ENCODE measurements at regions not wholly inside any gene's neighbourhood (a gene's known extent, or its start where the extent isn't known, plus 50 kb on each side); places are given as distances from the start of the nearest gene placed in this dataset.
A peak's percentile ranks its signal among the peaks of the same experiment; 100 is the strongest.
"Not testable (repeated sequence)": the region's sequence is repeated elsewhere in the genome, so short reads cannot be mapped to it uniquely, and the experiment has no call there.

DNA sequence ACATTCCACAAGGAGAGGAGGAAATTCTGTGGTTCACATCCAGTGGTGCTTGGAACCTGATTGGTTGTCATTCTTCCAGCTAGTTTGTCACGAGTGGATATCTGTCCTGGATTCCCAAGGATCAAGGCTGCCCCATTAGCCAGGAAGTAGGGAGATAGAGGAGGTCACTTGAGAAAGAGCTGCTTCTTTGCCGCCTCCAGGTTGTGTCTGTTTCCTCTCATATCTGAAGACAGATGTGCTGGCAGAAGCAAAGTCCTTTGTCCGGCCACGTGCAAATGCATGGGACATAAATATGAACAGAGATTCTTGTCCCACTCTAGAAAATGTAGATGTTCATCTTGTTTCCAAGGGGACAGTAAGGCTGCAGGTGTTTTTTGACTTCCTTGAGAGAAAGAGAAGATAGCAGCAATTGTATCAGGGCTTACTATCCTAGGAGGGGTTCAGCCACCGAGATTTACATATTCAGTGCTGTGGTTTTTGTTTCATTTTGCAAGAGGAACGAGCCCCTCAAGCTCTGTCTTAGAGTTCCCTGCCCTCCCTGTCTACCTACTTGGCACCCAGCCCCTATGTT, 174.4 kb downstream of the RPIA start:
- DNase-seq: no peak

DNA sequence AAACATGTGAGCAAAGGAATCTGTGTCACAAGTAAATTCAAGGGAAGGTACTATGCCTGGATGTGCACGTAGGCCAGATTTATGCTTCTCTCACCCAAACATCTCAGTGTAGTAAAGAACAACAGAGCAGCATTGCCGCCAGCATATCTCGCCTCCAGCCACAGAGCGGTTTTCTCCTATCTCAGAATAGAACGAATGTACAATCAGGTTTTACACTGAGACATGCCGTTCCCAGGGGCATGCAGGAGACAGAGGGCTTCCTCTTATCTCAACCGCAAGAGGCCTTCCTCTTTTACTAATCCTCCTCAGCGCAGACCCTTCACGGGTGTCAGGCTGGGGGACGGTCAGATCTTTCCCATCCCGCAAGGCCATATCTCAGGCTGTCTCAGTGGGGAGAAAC, 175.3 kb downstream of the RPIA start:
- no peak for DNase-seq

DNA sequence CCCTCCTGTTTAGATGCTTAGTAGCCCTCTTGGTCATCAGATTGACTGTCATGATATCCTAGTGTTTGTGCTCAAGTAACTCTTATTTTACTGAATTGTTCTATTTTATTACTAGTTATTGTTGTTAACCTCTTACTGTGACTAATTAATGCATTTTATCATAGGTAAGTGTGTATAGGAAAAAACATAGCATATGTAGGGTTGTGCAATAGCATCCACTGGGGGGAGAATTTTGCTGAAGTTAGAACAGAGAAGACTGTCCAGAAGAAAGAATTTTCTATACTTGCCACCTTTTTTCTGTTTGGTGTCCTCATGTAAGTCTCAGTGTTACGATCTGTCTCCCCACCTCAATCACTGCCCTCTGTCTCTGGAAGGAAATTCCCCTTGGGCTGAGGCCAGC, 177.4 kb downstream of the RPIA start:
- no peak for DNase-seq

DNA sequence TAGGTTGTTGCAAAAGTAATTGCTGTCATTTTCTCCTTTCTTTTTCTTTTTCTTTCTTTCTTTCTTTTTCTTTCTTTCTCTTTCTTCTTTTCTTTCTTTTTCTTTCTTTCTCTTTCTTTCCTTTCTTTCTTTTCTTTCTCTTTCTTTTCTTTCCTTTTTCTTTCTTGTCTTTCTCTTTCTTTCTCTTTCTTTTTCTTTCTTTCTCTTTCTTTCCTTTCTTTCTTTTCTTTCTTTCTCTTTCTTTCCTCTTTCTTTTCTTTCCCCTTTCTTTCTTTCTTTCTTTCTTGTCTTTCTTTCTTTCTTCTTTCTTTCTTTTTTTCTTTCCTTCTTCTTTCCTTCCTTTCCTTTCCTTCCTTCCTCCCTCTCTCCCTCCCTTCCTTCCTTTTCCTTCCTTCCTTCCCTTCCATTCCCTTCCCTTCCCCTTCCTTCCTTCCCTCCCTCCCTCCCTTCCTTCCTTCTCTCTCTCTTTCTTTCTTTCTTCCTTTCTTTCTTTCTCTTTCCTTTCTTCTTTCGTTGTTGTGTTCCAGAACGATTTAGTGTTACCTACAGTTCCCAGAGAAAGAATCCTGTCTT, 178.9 kb downstream of the RPIA start:
- no peak for DNase-seq

DNA sequence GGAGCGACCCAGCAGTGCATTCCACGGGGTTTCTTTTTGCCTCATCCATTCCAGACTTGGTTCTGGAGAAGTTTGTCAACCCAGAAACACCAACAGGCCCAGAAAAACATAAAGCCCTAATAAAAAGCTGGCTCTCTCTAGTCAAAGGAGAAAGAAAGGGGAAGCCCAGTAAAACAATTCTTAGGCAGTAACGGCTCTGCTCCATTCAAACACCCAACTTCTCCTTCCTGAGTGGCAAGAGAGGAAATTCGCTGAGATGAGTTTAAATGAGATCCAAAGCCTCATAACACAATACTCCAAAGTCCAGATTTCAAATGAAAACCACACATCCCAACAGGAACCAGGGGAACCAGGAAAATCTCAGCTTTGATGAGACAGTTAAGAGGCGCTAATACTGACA, 179.9 kb downstream of the RPIA start:
- no peak for DNase-seq

DNA sequence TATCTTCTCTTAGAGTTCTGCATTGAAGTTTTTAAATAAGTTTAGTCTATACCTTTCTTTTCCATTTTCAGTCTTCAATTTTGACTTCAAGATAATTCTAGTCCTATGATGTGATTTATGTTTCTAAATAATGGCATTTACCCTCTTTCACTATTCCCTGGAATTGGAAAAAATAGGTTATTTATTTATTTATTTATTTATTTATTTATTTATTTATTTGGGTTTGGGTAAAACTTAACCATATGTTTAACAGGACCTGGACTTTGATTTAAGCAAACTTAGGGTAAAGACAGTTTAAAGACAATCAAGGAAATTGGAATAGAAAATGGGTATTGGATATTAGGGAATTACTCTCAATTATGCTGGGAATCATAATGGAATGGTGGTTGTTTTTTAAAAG, 182.1 kb downstream of the RPIA start:
- no peak for DNase-seq

DNA sequence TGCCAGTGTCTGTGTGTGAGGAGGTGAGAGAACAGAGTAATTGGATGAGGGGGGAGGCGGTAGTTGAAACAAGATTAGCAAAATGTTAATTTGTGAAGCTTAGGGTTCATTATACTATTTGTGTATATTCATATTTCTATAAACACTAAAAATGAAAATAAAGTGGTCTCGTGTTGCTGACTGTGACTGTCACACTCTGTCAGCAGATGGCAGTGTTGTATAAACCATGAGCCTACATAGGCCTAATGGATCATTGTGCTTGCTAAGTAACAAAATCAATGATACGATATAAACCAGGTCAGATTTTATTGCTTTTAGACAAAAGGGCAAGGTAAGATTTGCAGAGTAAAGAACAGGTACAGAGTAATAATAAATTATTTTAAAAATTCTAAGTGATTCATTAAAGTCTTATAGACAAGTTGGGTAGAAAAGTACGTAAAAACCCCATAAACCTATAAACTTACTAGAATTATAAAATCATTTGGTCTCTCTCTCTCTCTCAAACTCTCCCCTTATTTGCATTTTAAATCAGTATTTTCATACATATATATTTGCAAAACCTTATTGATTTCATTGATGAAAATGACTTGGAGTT, 182.7 kb downstream of the RPIA start:
- peak in 1 of 2 experiments; percentile 64 for DNase-seq

DNA sequence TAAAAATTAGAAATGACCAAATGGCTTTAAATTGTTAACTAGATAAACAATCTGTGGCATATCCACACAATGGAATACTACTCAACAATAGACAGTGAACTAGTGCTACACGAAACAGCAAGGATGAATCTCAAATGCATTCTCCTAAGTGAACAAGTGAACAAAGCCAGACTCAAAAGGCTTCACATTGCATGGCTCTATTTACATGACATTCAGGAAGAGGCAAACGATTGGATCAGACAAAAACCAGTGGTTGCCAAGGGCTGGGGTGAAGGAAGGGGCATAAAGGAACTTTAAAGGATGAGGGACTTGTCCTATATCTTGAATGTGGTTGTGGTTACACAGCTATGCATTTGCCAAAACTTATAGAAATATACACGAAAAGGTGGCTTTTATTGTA, 184.3 kb downstream of the RPIA start:
- no peak for DNase-seq

DNA sequence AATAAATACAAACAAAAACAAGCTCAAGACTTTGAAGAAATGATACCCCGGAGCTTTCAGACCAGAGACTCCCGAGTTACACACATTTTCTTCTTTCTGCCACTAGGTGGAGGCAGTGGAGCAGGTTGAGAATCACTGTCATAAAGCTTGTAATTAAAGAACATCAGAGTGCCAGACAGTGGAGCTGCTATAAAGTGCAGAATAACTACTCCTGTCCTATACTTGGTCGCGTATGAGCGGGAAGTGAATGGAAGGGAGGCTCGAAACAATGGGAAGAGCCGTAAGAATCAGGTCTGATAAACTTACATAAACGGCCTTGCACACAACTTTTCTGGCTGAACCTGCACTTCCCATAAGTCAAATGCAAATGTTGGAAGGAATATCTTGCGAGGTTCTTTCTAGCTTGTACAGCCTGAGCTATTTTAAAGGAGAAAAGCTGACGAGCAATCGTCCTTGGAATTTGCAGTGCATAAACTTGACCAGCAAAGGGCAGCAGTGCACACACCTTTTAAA, 189.0 kb downstream of the RPIA start:
- peak; percentile 37 to 58 for DNase-seq

DNA sequence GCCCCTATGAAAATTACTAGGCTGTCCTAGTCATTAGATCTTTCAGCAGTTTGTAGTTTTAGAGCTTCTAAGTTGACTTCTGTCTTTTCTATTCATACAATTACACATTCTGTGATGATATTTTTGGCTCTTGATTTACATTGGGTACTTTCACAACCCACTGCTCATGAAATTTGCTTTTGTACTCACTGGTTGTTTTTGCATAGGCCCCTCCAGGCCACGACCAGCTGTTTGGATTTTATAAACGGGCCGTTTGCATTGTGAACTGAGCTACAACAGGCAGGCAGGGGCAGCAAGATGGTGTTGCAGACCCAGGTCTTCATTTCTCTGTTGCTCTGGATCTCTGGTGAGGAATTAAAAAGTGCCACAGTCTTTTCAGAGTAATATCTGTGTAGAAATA, 193.8 kb downstream of the RPIA start:
- DNase-seq: no peak

DNA sequence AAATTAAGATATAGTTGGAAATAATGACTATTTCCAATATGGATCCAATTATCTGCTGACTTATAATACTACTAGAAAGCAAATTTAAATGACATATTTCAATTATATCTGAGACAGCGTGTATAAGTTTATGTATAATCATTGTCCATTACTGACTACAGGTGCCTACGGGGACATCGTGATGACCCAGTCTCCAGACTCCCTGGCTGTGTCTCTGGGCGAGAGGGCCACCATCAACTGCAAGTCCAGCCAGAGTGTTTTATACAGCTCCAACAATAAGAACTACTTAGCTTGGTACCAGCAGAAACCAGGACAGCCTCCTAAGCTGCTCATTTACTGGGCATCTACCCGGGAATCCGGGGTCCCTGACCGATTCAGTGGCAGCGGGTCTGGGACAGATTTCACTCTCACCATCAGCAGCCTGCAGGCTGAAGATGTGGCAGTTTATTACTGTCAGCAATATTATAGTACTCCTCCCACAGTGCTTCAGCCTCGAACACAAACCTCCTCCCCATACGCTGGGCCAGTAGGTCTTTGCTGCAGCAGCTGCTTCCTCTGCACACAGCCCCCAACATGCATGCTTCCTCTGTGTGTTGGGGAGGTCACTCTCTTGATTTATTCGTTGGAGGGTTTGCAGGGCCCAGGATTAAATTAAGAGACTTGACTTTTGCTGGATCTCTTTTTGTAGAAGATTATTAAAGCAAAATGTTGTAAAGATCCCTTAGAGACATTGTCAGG, 194.4 kb downstream of the RPIA start:
- DNase-seq: no peak

DNA sequence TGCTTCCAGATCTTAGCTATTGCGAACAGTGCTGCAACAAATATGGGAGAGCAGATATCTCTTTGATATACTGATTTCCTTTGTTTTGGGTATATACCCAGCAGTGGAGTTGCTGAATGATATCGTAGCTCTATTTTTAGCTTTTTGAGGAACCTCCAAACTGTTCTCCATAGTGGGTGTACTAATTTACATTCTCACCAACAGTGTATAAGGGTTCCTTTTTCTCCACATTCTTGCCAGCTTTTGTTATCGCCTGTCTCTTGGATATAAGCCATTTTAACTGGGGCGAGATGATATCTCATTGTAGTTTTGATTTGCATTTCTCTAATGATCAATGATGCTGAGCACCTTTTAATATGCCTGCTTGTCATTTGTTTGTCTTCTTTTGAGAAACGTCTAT, 196.0 kb downstream of the RPIA start:
- DNase-seq: not testable (repeated sequence)

DNA sequence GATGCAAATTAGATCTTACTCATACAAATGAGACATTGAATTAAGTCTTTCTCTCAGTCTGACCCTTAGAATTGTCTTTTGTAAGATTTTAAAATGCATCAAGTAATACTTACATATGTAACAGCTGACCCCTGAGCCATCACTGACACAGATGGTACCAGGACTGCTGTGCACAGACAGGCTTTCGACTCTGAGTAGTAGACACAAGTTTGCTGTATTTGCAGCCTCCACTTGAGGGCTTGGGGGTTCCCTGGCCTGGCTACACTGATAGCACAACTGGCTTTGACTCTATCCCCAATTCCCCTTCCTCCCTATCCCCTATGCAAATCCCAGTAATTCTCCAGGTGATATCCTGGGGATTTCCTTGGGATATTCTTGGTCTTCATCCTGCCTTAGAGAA, 200.7 kb downstream of the RPIA start:
- no peak for DNase-seq

DNA sequence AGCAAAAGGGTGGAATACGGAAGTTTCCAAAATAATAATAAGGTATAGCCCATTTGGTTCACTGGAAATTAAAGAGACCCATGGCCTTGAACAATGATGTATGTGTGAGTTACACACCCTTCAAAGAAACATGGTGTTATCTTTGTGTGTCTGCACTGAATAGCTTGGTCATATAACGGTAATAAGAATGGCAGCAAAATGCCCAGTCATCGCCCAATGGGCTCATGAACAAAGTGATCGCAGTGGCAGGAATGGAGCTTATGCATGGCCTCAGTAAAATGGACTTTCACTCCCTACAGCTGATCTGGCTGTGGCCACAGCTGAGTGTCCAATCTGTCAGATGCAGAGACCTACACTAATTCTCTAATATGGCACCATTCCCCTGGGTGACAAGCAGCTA, 201.3 kb downstream of the RPIA start:
- DNase-seq: no peak

DNA sequence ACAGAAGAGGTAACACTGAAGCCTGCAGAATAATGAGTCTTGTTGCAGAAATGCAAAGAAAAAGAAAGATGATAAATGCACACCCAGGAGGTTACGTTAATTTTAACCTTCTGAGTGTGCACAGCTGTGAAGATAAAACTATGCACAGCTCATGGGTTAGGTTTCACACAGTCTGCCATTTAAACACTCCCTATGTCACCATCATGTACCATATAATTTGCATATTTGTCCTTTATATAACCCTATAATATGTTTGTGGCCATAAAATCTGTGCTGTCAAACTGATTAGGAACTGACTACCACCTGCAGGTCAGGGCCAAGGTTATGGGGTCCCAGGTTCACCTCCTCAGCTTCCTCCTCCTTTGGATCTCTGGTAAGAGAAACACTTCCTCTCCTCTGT, 205.5 kb downstream of the RPIA start:
- DNase-seq: no peak

DNA sequence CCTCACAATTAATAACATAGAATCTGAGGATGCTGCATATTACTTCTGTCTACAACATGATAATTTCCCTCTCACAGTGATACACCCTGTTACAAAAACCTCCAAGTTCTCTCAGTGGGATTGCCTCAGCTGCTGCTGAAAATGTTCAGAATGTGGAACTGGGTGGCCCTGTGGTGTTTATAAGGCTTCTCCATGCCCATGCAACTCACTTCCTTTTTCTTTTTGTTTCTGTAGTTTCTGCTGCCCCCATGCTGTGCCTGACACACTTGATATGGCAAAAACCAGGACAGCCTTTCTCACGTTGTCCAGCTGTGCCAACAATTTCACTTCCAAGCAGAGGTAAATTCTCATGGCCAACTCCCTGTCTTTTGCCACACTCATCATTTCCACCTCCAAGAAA, 206.2 kb downstream of the RPIA start:
- DNase-seq: no peak

DNA sequence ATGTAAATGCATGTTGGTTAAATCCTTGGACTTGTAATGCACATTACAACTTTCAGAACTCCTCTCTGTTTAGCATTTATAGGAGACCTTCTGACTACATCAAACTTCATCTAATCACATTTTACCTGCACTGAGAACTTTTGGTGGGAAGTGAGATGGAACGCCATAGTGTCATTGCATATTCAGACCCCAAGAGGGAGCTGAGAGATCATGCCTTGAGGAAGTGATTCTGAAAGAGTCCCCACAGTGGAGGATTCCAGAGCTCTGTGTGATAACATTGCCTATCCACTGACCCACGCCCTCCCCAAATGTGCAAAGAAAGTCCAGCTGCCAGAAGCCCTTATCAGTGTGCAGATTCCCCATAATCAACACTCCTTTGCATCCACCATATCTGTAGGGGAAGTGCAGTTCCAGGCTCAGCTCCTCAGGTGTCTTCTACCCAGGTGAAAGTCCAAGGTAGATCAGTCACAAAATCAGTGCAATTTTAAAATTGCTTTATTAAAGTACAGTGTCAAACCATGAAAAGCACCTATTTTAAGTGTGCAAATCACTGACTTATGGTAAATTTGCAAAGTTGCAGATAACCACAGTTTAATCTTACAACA, 212.4 kb downstream of the RPIA start:
- DNase-seq: peak in 1 of 2 experiments; percentile 24

DNA sequence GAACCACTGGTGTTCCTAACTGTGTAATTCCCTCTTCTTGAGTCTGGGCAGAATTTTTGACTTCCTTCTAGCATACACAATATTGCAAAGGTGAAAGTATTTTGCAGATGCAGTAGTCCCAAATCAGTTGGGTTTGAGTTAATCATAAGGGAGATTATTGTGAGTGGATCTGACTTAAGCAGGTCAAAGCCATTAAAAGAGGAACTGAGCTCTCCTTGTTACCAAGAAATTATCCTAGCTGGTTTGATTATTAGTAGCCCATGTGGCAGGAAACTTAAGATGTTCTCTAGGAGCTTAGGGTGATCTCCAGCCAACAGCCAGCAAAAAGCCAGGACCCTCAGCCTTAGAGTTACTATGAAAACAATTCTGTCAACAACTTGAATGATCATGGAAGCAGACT, 221.8 kb downstream of the RPIA start:
- DNase-seq: no peak

DNA sequence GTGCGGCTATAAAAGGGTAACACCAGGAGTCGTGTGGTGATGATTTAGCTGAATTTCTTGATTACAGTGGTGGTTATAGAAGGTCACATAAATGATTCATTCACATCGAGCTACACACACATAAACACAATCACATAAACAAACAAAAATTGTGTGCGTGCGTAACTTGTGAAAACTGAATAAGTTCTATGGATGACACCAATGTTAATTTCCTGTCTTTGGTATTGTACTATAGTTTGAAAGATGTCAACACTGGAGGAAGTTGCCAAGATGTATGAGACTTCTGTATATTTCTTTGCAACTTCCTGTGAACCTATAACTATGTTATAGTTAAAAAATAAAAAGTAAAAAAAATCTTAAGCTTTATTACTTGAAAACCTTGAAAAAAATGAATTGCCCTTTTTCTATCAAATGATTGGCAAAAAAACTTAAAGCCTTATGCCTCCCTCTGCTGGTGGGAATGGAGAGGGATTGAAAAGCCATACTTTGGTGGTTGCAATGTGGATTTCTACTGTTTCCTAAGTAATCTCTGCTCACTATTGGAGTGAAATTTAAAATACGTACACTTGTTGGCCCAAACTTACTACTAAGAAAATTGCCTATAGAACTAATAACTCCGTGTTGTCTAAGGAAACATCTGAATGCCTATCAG, 227.7 kb downstream of the RPIA start:
- peak in 1 of 2 experiments; percentile 1 for DNase-seq

DNA sequence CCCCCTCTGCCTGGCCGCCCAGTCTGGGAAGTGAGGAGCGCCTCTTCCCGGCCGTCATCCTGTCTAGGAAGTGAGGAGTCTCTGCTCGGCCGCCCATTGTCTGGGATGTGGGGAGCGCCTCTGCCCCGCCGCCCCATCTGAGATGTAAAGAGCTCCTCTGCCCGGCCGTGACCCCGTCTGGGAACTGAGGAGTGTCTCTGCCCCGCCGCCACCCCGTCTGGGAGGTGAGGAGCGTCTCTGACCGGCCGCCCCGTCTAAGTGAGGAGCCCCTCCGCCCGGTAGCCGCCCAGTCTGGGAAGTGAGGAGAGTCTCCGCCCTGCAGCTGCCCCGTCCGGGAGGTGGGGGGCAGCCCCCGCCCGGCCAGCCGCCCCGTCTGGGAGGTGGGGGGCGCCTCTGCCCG, 228.9 kb downstream of the RPIA start:
- DNase-seq: not testable (repeated sequence)

DNA sequence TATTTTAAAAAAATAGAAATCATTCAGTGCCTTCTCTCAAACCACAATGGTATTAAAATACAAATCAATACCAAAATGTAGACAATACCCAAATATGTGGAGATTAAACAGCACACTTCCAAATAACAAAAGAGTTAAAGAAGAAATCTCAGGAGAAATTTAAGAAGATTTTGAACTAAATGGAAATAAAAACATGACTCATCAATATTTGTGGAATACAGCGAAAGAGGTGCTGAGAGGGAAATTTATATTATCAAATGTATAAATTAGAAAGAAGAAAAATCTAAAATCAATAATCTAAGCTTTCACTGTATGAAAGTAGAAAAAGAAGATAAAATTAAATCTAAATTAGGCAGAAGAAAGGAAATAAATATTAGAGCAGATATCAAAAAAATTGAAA, 233.1 kb downstream of the RPIA start:
- DNase-seq: no peak

DNA sequence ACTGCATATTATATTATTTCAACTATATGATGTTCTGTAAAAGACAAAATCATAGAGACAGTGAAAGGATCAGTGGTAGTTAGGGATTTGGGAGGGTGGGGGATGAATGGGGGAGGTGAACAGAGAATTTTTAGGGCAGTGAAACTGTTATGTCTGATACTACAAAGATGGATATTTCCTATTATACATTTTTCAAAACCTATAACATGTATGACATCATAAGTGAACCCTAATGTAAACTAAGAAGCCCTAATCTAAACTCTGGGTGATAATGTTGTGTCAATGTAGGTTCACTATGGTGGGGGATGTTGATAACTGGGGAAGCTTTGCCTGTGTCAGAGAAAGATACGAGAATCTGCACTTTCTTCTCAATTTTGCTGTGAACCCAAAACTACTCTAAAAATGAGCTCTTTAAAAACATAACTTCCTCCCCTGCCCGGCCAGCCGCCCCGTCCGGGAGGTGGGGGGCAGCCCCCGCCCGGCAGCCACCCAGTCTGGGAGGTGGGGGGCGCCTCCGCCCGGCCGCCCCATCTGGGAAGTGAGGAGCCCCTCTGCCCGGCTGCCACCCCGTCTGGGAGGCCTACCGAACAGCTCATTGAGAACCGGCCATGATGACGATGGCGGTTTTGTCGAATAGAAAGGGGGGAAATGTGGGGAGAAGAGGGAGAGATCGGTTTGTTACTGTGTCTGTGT, 234.4 kb downstream of the RPIA start:
- no peak for DNase-seq

Measured in NCI-H446 (cell line).